GM10248 (cell line): ENCODE measurements at regions not wholly inside any gene's neighbourhood (a gene's known extent, or its start where the extent isn't known, plus 50 kb on each side); places are given as distances from the start of the nearest gene placed in this dataset.

Experiments used
- CTCF ChIA-PET: fragments of 300-600 bp; sonication (Branson Sonifier 250); formaldehyde crosslinking; extraction: SDS; loops from one replicate; lab custom pipeline; 2021; ENCODE audit warnings: antibody characterized with exemption; lab: Yijun Ruan, JAX
- POLR2A ChIA-PET: fragments of 350-650 bp; sonication (Branson Sonifier 250); formaldehyde crosslinking; extraction: SDS; loops from one replicate; lab custom pipeline; 2020; ENCODE audit warnings: antibody characterized with exemption; lab: Yijun Ruan, JAX
- DNase-seq: peaks from one replicate; pipeline ENCODE4 v3.0.0; 2012; ENCODE audit errors: extremely low spot score
- TF ChIP-seq, protein P1 (sequence below): IDR thresholded peaks from 2 replicates; pipeline ENCODE4 v1.5.1; 2012; ENCODE audit warnings: mild to moderate bottlenecking, low read depth; ENCODE audit errors: extremely low read depth, missing control alignments, control extremely low read depth

DNA sequence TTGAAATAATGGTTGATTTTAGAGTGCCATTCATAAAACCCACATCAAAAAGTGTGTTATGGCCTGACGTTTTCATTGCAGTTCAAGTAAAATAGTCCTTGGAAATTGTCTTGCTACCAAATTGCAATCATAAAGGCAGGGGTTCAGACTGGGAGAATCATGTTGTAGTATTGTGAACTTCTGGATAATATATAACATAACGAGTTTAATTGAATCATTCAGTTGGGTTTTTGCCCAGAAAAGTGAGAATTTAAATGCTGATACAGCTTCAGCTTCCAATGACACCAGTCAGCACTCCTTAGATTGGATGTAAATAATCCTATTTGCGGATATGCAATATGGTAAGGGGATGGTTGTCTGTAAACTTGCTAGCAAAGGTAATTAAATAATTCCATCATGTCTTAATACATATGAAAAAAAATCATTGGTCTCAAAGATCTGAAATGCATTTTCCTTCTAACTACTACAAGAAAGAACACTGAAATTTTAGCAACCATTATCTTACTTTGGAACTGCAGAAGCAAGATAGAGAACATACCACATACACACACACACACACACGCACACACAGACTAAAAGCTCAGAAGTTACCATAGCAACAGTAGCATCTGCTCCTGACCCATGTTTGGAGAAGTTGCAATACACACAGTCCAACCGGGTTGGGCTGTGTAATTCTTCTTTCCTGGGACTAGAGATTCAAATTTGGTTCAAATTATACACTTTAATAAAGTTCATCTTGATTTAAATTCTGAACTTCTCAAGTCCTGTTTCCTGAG is 686.2 kb upstream of the NR2F2 start:
- ChIA-PET POLR2A (no interaction called here), CTCF (interaction anchor here (1.0 kb wide), 1 partner anchor 11 kb away, joined by 3 read pairs; no protein-coding TSS in a partner anchor)
- TF ChIP-seq, protein P1, sequence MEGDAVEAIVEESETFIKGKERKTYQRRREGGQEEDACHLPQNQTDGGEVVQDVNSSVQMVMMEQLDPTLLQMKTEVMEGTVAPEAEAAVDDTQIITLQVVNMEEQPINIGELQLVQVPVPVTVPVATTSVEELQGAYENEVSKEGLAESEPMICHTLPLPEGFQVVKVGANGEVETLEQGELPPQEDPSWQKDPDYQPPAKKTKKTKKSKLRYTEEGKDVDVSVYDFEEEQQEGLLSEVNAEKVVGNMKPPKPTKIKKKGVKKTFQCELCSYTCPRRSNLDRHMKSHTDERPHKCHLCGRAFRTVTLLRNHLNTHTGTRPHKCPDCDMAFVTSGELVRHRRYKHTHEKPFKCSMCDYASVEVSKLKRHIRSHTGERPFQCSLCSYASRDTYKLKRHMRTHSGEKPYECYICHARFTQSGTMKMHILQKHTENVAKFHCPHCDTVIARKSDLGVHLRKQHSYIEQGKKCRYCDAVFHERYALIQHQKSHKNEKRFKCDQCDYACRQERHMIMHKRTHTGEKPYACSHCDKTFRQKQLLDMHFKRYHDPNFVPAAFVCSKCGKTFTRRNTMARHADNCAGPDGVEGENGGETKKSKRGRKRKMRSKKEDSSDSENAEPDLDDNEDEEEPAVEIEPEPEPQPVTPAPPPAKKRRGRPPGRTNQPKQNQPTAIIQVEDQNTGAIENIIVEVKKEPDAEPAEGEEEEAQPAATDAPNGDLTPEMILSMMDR: no peak
- no peak for DNase-seq

DNA sequence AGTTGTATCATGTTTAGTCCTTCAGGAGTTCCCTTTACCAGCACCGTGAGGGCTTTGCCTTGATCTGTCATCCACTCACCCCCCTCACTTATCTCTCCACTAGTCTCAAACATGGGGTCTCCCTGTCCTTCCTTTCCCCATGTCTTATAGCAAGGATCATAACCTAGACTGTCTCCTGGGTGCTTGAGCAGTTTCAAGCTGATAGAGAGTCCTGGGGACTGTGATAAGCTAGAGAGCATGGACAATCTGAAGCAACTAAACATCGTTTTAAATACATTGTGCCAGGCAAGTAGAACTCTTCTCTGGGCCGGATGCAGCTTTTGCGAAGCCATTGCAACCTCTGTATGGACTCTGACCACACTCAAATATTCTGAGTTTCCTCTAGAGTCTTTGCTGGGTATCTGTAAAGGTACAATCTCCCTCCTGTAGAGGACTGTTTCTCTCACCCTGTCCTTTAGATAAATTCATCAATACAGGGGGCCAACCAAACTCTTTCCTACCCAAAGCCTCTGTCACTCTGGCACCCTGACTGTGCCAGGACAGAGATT is 684.6 kb upstream of the NR2F2 start:
- POLR2A ChIA-PET: no interaction called here
- TF ChIP-seq, protein P1: no peak
- DNase-seq: no peak
- CTCF ChIA-PET: no interaction called here

DNA sequence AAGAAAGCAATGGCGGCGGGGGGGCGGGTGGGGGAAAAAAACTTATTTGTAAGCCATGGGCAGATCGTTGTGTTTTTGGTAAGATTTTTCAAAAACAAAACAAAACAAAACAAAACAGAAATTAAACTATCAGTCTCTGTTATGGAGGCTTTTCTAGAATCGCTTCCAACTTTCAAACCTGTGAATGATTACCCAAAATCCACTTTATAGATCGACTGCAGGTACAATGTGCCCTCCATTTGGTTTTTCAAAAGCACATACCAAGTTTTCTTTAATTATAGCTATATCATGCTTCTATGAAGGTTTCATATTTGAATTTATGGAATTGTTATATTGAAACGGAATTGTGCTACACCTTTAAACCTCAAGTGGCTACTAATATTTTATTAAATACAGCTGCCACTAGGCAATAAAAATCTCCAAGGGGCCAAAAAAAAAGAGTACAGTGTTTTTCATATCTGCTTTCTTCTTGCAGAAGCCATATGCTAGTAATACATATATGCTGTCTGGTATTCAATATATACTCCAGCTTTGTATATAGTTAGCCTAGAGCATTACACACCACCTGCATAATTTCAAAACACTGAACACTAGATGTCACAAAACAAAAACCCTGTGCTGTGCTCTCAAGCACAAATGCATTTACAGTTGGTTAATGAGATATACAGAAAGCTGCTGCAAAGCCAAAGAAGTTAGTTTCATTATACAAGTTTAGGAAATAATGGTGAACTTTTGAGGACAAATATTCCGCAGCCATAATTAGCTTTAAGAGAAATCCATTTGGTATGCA is 683.8 kb upstream of the NR2F2 start:
- CTCF ChIA-PET: no interaction called here

DNA sequence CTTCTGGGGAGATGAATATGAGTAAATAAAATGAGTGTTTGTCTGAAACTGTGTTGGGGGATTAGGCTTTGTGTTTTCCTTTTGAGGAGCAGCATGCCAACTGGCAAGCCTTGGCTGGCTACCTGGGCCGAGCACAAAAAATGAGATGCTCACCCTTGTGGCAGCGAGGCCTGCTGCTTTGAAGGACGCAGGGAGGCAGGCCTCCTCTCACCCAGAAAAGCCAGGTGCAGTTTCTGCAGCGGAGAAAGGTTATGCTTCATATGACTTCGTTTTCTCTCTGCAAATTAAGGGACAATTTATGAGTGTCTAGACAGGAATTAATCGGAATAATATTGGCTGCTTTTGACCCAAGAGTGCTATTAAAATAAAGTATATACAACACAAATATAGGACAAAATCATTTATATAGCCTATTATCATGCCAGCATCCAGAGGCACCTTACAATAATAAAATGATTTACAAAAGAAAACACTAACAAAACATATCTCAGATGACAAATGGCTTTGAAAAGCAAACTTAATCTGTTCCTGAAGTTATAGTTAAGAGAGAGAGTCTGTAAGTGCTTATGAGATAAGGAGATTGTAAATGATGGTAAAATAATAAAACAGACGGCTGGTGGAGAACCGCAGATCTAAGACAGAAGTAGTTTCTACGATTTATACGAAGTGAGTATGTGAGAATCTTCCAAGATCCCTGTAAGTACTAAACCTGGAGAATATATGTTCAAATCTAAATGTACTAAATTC is 682.8 kb upstream of the NR2F2 start:
- no peak for DNase-seq
- ChIA-PET CTCF (interaction anchor here (0.7 kb wide), 1 partner anchor 28 kb away, joined by 3 read pairs; no protein-coding TSS in a partner anchor), POLR2A (no interaction called here)
- TF ChIP-seq, protein P1: no peak

More for the DNA sequence above, 683.8 kb upstream of the NR2F2 start:
- DNase-seq: no peak
- TF ChIP-seq, protein P1: no peak
- POLR2A ChIA-PET: no interaction called here

DNA sequence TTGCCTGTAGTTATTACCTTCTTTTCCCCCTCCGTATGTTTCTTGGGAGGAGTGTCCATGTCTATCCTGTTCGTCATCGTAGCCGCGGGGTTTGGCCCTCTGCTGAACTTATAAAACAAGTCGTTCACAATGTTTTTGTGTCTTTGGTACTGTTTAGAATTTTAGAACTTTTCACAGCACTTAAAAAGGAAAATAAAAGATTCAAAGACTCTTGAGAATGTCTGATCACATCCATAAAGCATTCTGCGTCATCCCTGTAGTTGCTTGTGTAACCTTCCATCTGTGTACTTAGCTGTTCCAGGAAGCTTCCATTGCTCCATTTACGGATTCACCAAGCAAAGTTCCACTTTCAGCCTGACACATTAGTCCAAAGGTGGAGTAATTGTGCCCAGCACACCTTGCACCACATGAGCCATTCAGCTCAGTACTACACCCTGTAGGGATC is 677.1 kb upstream of the NR2F2 start:
- ChIA-PET POLR2A (no interaction called here), CTCF (no interaction called here)
- TF ChIP-seq, protein P1: no peak
- no peak for DNase-seq
